Muscle of leg (tissue), 3 donors: ENCODE measurements at regions not wholly inside any gene's neighbourhood (a gene's known extent, or its start where the extent isn't known, plus 50 kb on each side); places are given as distances from the start of the nearest gene placed in this dataset.
A peak's percentile ranks its signal among the peaks of the same experiment; 100 is the strongest.

ENCODE experiments used
- DNase-seq: peaks from one replicate; pipeline ENCODE4 v3.0.0; 2013
- H3K27ac ChIP-seq: one replicate; pipeline ENCODE4 v1.5.1; 2013; ENCODE audit warnings: mild to moderate bottlenecking, low read length, control low read depth
- H3K27me3 ChIP-seq: one replicate; pipeline ENCODE4 v1.6.1; 2013; ENCODE audit warnings: low read length; ENCODE audit not compliant: control insufficient read depth, insufficient read depth
- H3K36me3 ChIP-seq: one replicate; pipeline ENCODE4 v1.6.1; 2013; ENCODE audit warnings: low read length; ENCODE audit not compliant: control insufficient read depth, insufficient read depth
- H3K4me1 ChIP-seq: one replicate; pipeline ENCODE4 v1.6.1; 2013; ENCODE audit warnings: low read length; ENCODE audit not compliant: control insufficient read depth, insufficient read depth
- H3K4me3 ChIP-seq: one replicate; pipeline ENCODE4 v1.5.1; 2013; ENCODE audit warnings: low read length, control low read depth
- H3K9me3 ChIP-seq: replicated peaks from 2 replicates; pipeline ENCODE4 v1.6.1; 2013; ENCODE audit warnings: low read depth, low read length; ENCODE audit not compliant: control insufficient read depth
- WGBS: methylation state at CpG from one replicate; pipeline ENCODE4 v1.1.5; 2013; ENCODE audit warnings: missing lambda C conversion rate; ENCODE audit not compliant: insufficient coverage; 5-methylcytosine and 5-hydroxymethylcytosine counted together

- Histone ChIP-seq H3K27me3 (no peaks in the 10 kb centered on the region), H3K4me3 (no peak overlapping the region), H3K4me1 (no peaks in the 10 kb centered on the region), H3K27ac (no peak overlapping the region), H3K9me3 (no peaks in the 10 kb centered on the region), H3K36me3 (no peaks in the 10 kb centered on the region)
- no peak for DNase-seq
- WGBS, result no CpG with 5 or more reads among the region's 1 CpG
Measured at GRCh38 chr11:91859666-91860065, 365.0 kb upstream of the FAT3 start.

- Histone ChIP-seq H3K4me3 (no peak overlapping the region), H3K9me3 (no peaks in the 10 kb centered on the region), H3K4me1 (no peaks in the 10 kb centered on the region), H3K27me3 (no peaks in the 10 kb centered on the region), H3K36me3 (no peaks in the 10 kb centered on the region), H3K27ac (no peak overlapping the region)
- no CpG with 5 or more reads among the region's 1 CpG for WGBS
- peak; percentile 18 for DNase-seq
Measured at GRCh38 chr11:91857179-91857578, 367.4 kb upstream of the FAT3 start.

GRCh38 chr11:91854780-91855179, 369.8 kb upstream of the FAT3 start:
- DNase-seq, result no peak

GRCh38 chr11:91854171-91854570, 370.4 kb upstream of the FAT3 start:
- H3K27me3 ChIP-seq, result no peaks in the 10 kb centered on the region

More at GRCh38 chr11:91854780-91855179, 369.8 kb upstream of the FAT3 start:
- Histone ChIP-seq H3K27me3 (no peaks in the 10 kb centered on the region), H3K27ac (no peak overlapping the region), H3K4me1 (no peaks in the 10 kb centered on the region), H3K9me3 (no peaks in the 10 kb centered on the region), H3K4me3 (no peak overlapping the region), H3K36me3 (no peaks in the 10 kb centered on the region)
- WGBS, result no CpG with 5 or more reads among the region's 1 CpG

GRCh38 chr11:91851908-91852307, 372.7 kb upstream of the FAT3 start:
- WGBS, result 82% methylated on average over 2 of the region's 2 CpGs
- DNase-seq, result no peak
- Histone ChIP-seq H3K4me1 (no peaks in the 10 kb centered on the region), H3K27ac (no peak overlapping the region), H3K36me3 (no peaks in the 10 kb centered on the region), H3K4me3 (no peak overlapping the region), H3K9me3 (no peaks in the 10 kb centered on the region), H3K27me3 (no peaks in the 10 kb centered on the region)

More at GRCh38 chr11:91854171-91854570, 370.4 kb upstream of the FAT3 start:
- no peaks in the 10 kb centered on the region for H3K4me1 ChIP-seq
- H3K36me3 ChIP-seq, result no peaks in the 10 kb centered on the region
- no peak overlapping the region for H3K4me3 ChIP-seq
- no peaks in the 10 kb centered on the region for H3K9me3 ChIP-seq
- no peak overlapping the region for H3K27ac ChIP-seq
- DNase-seq, result no peak

- H3K27me3 ChIP-seq, result no peaks in the 10 kb centered on the region
- 60% methylated on average over 1 of the region's 7 CpGs for WGBS
- DNase-seq, result peak; percentile 86
- no peak overlapping the region for H3K4me3 ChIP-seq
- no peaks in the 10 kb centered on the region for H3K9me3 ChIP-seq
- no peaks in the 10 kb centered on the region for H3K4me1 ChIP-seq
- H3K27ac ChIP-seq, result no peak overlapping the region
- no peaks in the 10 kb centered on the region for H3K36me3 ChIP-seq
Measured at GRCh38 chr11:91850533-91851275, 373.9 kb upstream of the FAT3 start.

- Histone ChIP-seq H3K9me3 (no peaks in the 10 kb centered on the region), H3K27ac (no peak overlapping the region)
- WGBS, result 82% methylated on average over 4 of the region's 6 CpGs
Measured at GRCh38 chr11:91850021-91850420, 374.6 kb upstream of the FAT3 start.

GRCh38 chr11:91846649-91847048, 378.0 kb upstream of the FAT3 start:
- Histone ChIP-seq H3K36me3 (no peaks in the 10 kb centered on the region), H3K27me3 (no peaks in the 10 kb centered on the region), H3K9me3 (no peaks in the 10 kb centered on the region), H3K4me1 (no peaks in the 10 kb centered on the region), H3K4me3 (no peak overlapping the region), H3K27ac (no peak overlapping the region)
- DNase-seq, result no peak
- no CpG with 5 or more reads among the region's 2 CpGs for WGBS

More at GRCh38 chr11:91850021-91850420, 374.6 kb upstream of the FAT3 start:
- DNase-seq, result no peak
- H3K27me3 ChIP-seq, result no peaks in the 10 kb centered on the region
- no peaks in the 10 kb centered on the region for H3K36me3 ChIP-seq
- H3K4me1 ChIP-seq, result no peaks in the 10 kb centered on the region
- H3K4me3 ChIP-seq, result no peak overlapping the region

GRCh38 chr11:91846002-91846401, 378.6 kb upstream of the FAT3 start:
- no peak overlapping the region for H3K4me3 ChIP-seq
- H3K36me3 ChIP-seq, result no peaks in the 10 kb centered on the region
- no peaks in the 10 kb centered on the region for H3K27me3 ChIP-seq
- no peaks in the 10 kb centered on the region for H3K4me1 ChIP-seq
- H3K9me3 ChIP-seq, result no peaks in the 10 kb centered on the region
- no peak overlapping the region for H3K27ac ChIP-seq
- no peak for DNase-seq

GRCh38 chr11:91840640-91841240, 383.9 kb upstream of the FAT3 start:
- Histone ChIP-seq H3K9me3 (no peaks in the 10 kb centered on the region), H3K4me3 (no peak overlapping the region), H3K36me3 (no peaks in the 10 kb centered on the region), H3K27me3 (no peaks in the 10 kb centered on the region), H3K4me1 (no peaks in the 10 kb centered on the region), H3K27ac (no peak overlapping the region)
- no peak for DNase-seq
- WGBS, result 88% methylated on average over 3 of the region's 4 CpGs
